OCI-LY7 (cell line): ENCODE measurements at regions not wholly inside any gene's neighbourhood (a gene's known extent, or its start where the extent isn't known, plus 50 kb on each side); places are given as distances from the start of the nearest gene placed in this dataset.

Experiments used
- BruUV-seq: library from RNA; stranded (reverse); fragments of 400-500 nt; replicated peaks from 2 replicates; lab custom pipeline; 2021; lab: Mats Ljungman, UMichigan
- CTCF ChIA-PET: fragments of 300-600 bp; sonication (Branson Sonifier 250); formaldehyde crosslinking; loops from one replicate; lab custom pipeline; 2022; ENCODE audit warnings: antibody characterized with exemption; ENCODE audit not compliant: unreplicated experiment; lab: Charles Lee
- POLR2A ChIA-PET: fragments of 300-600 bp; sonication (Branson Sonifier 250); formaldehyde crosslinking; loops from one replicate; lab custom pipeline; 2022; ENCODE audit warnings: antibody characterized with exemption; lab: Charles Lee
- DNase-seq: peaks from one replicate; pipeline ENCODE4 v3.0.0-alpha.2; 2015; ENCODE audit warnings: low spot score
- H2AFZ ChIP-seq: fragments of 200-600 bp; sonication (generic), shearing (Covaris generic); 2 replicates; pipeline ENCODE4 v1.6.1; 2014; ENCODE audit warnings: mild to moderate bottlenecking, antibody characterized with exemption, low read length, moderate library complexity
- H3K27ac ChIP-seq: fragments of 200-600 bp; sonication (generic); 2 replicates; pipeline ENCODE4 v1.5.1; 2014; ENCODE audit warnings: mixed run types, low read depth, mild to moderate bottlenecking, moderate library complexity, low read length, inconsistent platforms; ENCODE audit not compliant: poor library complexity, severe bottlenecking
- H3K36me3 ChIP-seq: fragments of 200-600 bp; sonication (generic); 2 replicates; pipeline ENCODE4 v1.6.1; 2014; ENCODE audit warnings: mild to moderate bottlenecking, antibody characterized with exemption, low read length, moderate library complexity, mixed read lengths; ENCODE audit not compliant: insufficient read depth
- H3K4me1 ChIP-seq: fragments of 200-600 bp; sonication (generic); 2 replicates; pipeline ENCODE4 v1.5.1; 2014; ENCODE audit warnings: mild to moderate bottlenecking, low read length; ENCODE audit not compliant: insufficient read depth, poor library complexity, severe bottlenecking
- H3K4me2 ChIP-seq: fragments of 200-600 bp; sonication (generic); 2 replicates; pipeline ENCODE4 v1.6.1; 2014; ENCODE audit warnings: mild to moderate bottlenecking, low read length
- H3K4me3 ChIP-seq: fragments of 200-600 bp; sonication (generic); 2 replicates; pipeline ENCODE4 v1.5.1; 2014; ENCODE audit warnings: mild to moderate bottlenecking, low read depth, low read length; ENCODE audit not compliant: poor library complexity, severe bottlenecking
- H3K79me2 ChIP-seq: fragments of 200-600 bp; sonication (generic); 2 replicates; pipeline ENCODE4 v1.6.1; 2016; ENCODE audit warnings: low read depth, mild to moderate bottlenecking, low read length, moderate library complexity, mixed read lengths; ENCODE audit not compliant: insufficient read depth
- H3K9me2 ChIP-seq: fragments of 200-600 bp; sonication (generic); 2 replicates; pipeline ENCODE4 v1.6.1; 2016; ENCODE audit warnings: mild to moderate bottlenecking, low read length, mixed read lengths; ENCODE audit not compliant: insufficient read depth
- H3K9me3 ChIP-seq: fragments of 200-600 bp; sonication (generic); 2 replicates; pipeline ENCODE4 v1.6.1; 2014; ENCODE audit warnings: mild to moderate bottlenecking, mixed run types, low read length, mixed read lengths
- H4K20me1 ChIP-seq: fragments of 200-600 bp; sonication (generic); 2 replicates; pipeline ENCODE4 v1.6.1; 2014; ENCODE audit warnings: mild to moderate bottlenecking, antibody characterized with exemption, low read length, moderate library complexity, mixed read lengths; ENCODE audit not compliant: insufficient read depth
- CTCF ChIP-seq: fragments of 200-600 bp; sonication (generic); conservative IDR thresholded peaks from 2 replicates; pipeline ENCODE4 v1.5.1; 2014; ENCODE audit warnings: mild to moderate bottlenecking, antibody characterized with exemption, low read length, moderate library complexity, mixed read lengths
- EZH2phosphoT487 ChIP-seq: fragments of 200-600 bp; sonication (generic); IDR thresholded peaks from 2 replicates; pipeline ENCODE4 v1.6.1; 2018; ENCODE audit warnings: low read depth, borderline replicate concordance, mild to moderate bottlenecking, mixed run types, antibody characterized with exemption, low read length, moderate library complexity, mixed read lengths
- intact Hi-C: fragments of 100-400 bp; cut with micrococcal nuclease; formaldehyde crosslinking; loops from one replicate; pipeline ENCODE4 v1.10.0; 2022; ENCODE audit not compliant: unreplicated experiment

- Histone ChIP-seq H3K4me3 (no peak overlapping the region), H4K20me1 (no peaks in the 10 kb centered on the region), H3K27ac (no peak overlapping the region), H3K4me1 (no peaks in the 10 kb centered on the region), H3K4me2 (no peak overlapping the region), H3K9me3 (no peaks in the 10 kb centered on the region), H2AFZ (no peak overlapping the region), H3K79me2 (no peaks in the 10 kb centered on the region), H3K9me2 (no peaks in the 10 kb centered on the region), H3K36me3 (no peaks in the 10 kb centered on the region)
- no TSS peak for BruUV-seq
- intact Hi-C loops, result no loop called here
- ChIA-PET CTCF (interaction anchor here (1.1 kb wide), 1 partner anchor 10 kb away, joined by 3 read pairs; no protein-coding TSS in a partner anchor), POLR2A (interaction anchor here (0.6 to 2.8 kb wide), 9 partner anchors 9 to 1268 kb away, joined by 3 to 9 read pairs (median 4); no protein-coding TSS in a partner anchor)
- DNase-seq, result no peak
- no peak for TF ChIP-seq CTCF
Measured at GRCh38 chr4:175988511-175988910, 77.1 kb upstream of the WDR17 start.

GRCh38 chr4:175996206-175996605 is 69.4 kb upstream of the WDR17 start:
- no peaks in the 10 kb centered on the region for H4K20me1 ChIP-seq
- no peak overlapping the region for H2AFZ ChIP-seq
- BruUV-seq, result no TSS peak
- no peaks in the 10 kb centered on the region for H3K9me3 ChIP-seq
- H3K79me2 ChIP-seq, result no peaks in the 10 kb centered on the region
- no peak overlapping the region for H3K4me2 ChIP-seq
- no peaks in the 10 kb centered on the region for H3K9me2 ChIP-seq
- DNase-seq, result no peak
- H3K36me3 ChIP-seq, result no peaks in the 10 kb centered on the region
- ChIA-PET POLR2A (interaction anchor here (0.7 to 1.8 kb wide), 10 partner anchors 7 to 177 kb away, joined by 3 to 6 read pairs (median 4); no protein-coding TSS in a partner anchor), CTCF (no interaction called here)
- peaks cover 4% of the 10 kb centered on the region for H3K4me1 ChIP-seq
- no peak overlapping the region for H3K4me3 ChIP-seq
- intact Hi-C loops, result no loop called here
- H3K27ac ChIP-seq, result no peak overlapping the region
- no peak for TF ChIP-seq CTCF

DNA sequence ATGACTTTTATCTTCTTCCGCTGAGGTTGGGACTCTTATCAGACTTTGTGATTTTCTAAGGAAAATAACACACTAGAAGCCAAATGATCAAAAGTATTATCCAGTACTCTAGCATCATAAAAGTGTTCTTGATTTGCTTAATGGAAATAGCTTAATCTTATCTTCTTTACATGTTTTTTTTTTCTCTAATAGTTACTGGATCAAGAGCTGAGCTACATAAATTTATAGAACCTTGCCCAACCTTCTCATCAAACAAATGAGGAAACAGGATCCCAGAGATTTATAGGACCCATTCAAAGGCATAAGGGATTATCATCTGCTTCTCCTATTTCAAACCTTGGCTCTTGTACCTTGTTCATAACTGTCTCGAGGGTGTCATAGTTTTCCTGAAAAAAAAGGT is 68.3 kb upstream of the WDR17 start:
- H3K79me2 ChIP-seq, result no peaks in the 10 kb centered on the region
- BruUV-seq, result no TSS peak
- no peaks in the 10 kb centered on the region for H3K9me3 ChIP-seq
- ChIA-PET CTCF (no interaction called here), POLR2A (interaction anchor here (0.5 to 1.8 kb wide), 6 partner anchors 8 to 330 kb away, joined by 3 to 10 read pairs (median 4); no protein-coding TSS in a partner anchor)
- no peak overlapping the region for H3K4me3 ChIP-seq
- no peak overlapping the region for H3K27ac ChIP-seq
- TF ChIP-seq EZH2phosphoT487 (no peak), CTCF (no peak)
- no peaks in the 10 kb centered on the region for H3K9me2 ChIP-seq
- no peak overlapping the region for H2AFZ ChIP-seq
- intact Hi-C loops, result no loop called here
- no peak for DNase-seq
- H3K4me1 ChIP-seq, result peaks cover 11% of the 10 kb centered on the region
- no peaks in the 10 kb centered on the region for H4K20me1 ChIP-seq
- H3K4me2 ChIP-seq, result no peak overlapping the region
- H3K36me3 ChIP-seq, result no peaks in the 10 kb centered on the region
